WTC11 (cell line): ENCODE measurements at regions not wholly inside any gene's neighbourhood (a gene's known extent, or its start where the extent isn't known, plus 50 kb on each side); places are given as distances from the start of the nearest gene placed in this dataset.

Source experiments
- ATAC-seq: fragments of 200-7000 bp; cut with Tn5 transposase; 2 replicates; pipeline ENCODE4 v1.10.0; 2021; ENCODE audit warnings: mild to moderate bottlenecking, moderate library complexity
- CTCF ChIA-PET: fragments of 300-600 bp; sonication (Branson Sonifier 250); formaldehyde crosslinking; loops from one replicate; lab custom pipeline; 2021; ENCODE audit warnings: antibody characterized with exemption; lab: Charles Lee
- POLR2A ChIA-PET: fragments of 350-600 bp; sonication (Branson Sonifier 250); formaldehyde crosslinking; loops from one replicate; lab custom pipeline; 2021; ENCODE audit warnings: antibody characterized with exemption; lab: Charles Lee
- DNase-seq: peaks from one replicate; pipeline ENCODE4 v3.0.0; 2021; ENCODE audit warnings: low spot score
- H3K27ac Mint-ChIP-seq: 2 replicates; pipeline ENCODE4 v1.8.0; 2021; ENCODE audit warnings: mixed read lengths
- H3K27me3 Mint-ChIP-seq: 2 replicates; pipeline ENCODE4 v1.8.0; 2021; ENCODE audit warnings: low read depth, mild to moderate bottlenecking, moderate library complexity, mixed read lengths
- H3K36me3 Mint-ChIP-seq: 2 replicates; pipeline ENCODE4 v1.8.0; 2021; ENCODE audit warnings: mixed read lengths
- H3K4me1 Mint-ChIP-seq: 2 replicates; pipeline ENCODE4 v1.8.0; 2022; ENCODE audit warnings: mixed read lengths
- H3K4me3 Mint-ChIP-seq: 2 replicates; pipeline ENCODE4 v1.8.0; 2021; ENCODE audit warnings: mild to moderate bottlenecking, moderate library complexity, mixed read lengths
- H3K9me3 Mint-ChIP-seq: 2 replicates; pipeline ENCODE4 v1.8.0; 2021; ENCODE audit warnings: mixed read lengths
- AR ChIP-seq: fragments of 250-450 bp; sonication (Bioruptor Pico); IDR thresholded peaks from 2 replicates; pipeline ENCODE4 v1.9.0; 2021; ENCODE audit warnings: mild to moderate bottlenecking
- ARID4B ChIP-seq: sonication (generic); formaldehyde crosslinking; IDR thresholded peaks from 2 replicates; pipeline ENCODE4 v1.8.0; 2023; ENCODE audit warnings: missing genetic modification reagents, mild to moderate bottlenecking, borderline replicate concordance
- FOXJ3 ChIP-seq: sonication (generic); formaldehyde crosslinking; IDR thresholded peaks from 2 replicates; pipeline ENCODE4 v1.9.0; 2021; ENCODE audit warnings: missing genetic modification reagents, mild to moderate bottlenecking, borderline replicate concordance
- IRF1 ChIP-seq: sonication (generic); formaldehyde crosslinking; IDR thresholded peaks from 2 replicates; pipeline ENCODE4 v1.8.0; 2023; ENCODE audit warnings: missing genetic modification reagents
- IRF2 ChIP-seq: sonication (generic); formaldehyde crosslinking; IDR thresholded peaks from 2 replicates; pipeline ENCODE4 v1.8.0; 2022; ENCODE audit warnings: low read depth, missing genetic modification reagents, borderline replicate concordance
- NFE2L1 ChIP-seq: sonication (generic); formaldehyde crosslinking; IDR thresholded peaks from 2 replicates; pipeline ENCODE4 v1.8.1; 2023; ENCODE audit warnings: missing genetic modification reagents
- NFYB ChIP-seq: sonication (generic); formaldehyde crosslinking; conservative IDR thresholded peaks from 2 replicates; pipeline ENCODE4 v1.8.0; 2022; ENCODE audit warnings: low read depth, missing genetic modification reagents
- NR2C2 ChIP-seq: sonication (generic); formaldehyde crosslinking; IDR thresholded peaks from 2 replicates; pipeline ENCODE4 v1.8.0; 2022; ENCODE audit warnings: mild to moderate bottlenecking, missing genetic modification reagents
- USF1 ChIP-seq: sonication (generic); formaldehyde crosslinking; IDR thresholded peaks from 2 replicates; pipeline ENCODE4 v1.8.0; 2022; ENCODE audit warnings: mild to moderate bottlenecking, missing genetic modification reagents
- ZNF121 ChIP-seq: sonication (generic); formaldehyde crosslinking; IDR thresholded peaks from 2 replicates; pipeline ENCODE4 v1.8.0; 2023; ENCODE audit warnings: missing genetic modification reagents
- ZNF138 ChIP-seq: sonication (generic); formaldehyde crosslinking; conservative IDR thresholded peaks from 2 replicates; pipeline ENCODE4 v1.8.1; 2022; ENCODE audit warnings: mild to moderate bottlenecking, moderate library complexity, missing genetic modification reagents
- ZNF317 ChIP-seq: sonication (generic); formaldehyde crosslinking; IDR thresholded peaks from 2 replicates; pipeline ENCODE4 v1.8.1; 2023; ENCODE audit warnings: low read depth, mild to moderate bottlenecking, moderate library complexity, missing genetic modification reagents, borderline replicate concordance
- ZNF423 ChIP-seq: fragments of 250-450 bp; sonication (Bioruptor Pico); IDR thresholded peaks from 2 replicates; pipeline ENCODE4 v2.1.2; 2022; ENCODE audit warnings: mild to moderate bottlenecking, moderate library complexity

DNA sequence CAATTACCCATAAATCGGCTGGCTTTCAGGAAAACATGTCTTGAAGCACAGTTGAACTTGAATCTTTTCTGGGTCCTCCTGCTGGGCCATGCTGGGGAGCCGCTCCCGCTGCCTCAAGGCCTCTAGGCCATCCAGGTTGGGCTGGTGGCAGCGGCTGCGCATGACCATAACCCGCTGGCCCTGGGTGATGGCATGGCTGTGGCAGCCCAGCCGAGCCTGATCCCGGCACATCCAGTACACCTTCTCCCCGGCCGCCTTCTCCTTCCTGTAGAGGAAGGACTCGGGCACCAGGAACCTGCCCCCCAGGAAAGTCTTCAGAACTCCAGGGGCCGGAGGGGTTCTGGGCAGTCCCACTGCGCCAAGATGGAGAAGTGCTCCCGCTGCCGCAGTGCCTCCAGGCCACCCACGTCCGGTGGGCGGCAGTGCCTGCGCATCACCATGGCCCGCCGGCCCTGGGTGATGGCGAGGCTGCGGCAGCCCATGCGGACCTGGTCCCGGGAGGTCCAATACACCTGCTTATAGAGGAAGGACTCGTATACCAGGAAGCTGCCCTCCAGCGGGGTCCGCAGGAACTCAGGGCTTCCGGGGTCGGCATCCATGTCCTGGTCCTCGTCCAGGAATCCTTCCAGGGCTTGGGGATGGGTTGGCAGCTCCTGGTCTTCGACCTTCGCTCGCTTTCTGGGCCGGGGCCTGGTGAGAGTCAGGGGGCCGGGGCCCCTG is 84.3 kb upstream of the FXR1 start:
- CTCF ChIA-PET, result no interaction called here
- no peaks in the 10 kb centered on the region for H3K9me3 Mint-ChIP-seq

GRCh38 chr3:180828723-180829408 is 83.6 kb upstream of the FXR1 start:
- ChIA-PET POLR2A (no interaction called here), CTCF (no interaction called here)
- TF ChIP-seq AR (no peak), ZNF317 (CRISPR knock-in tag) (no peak), NFE2L1 (CRISPR knock-in tag) (no peak), IRF1 (CRISPR knock-in tag) (no peak), NR2C2 (CRISPR knock-in tag) (no peak), ZNF138 (no peak), ARID4B (CRISPR knock-in tag) (no peak), FOXJ3 (no peak), ZNF423 (no peak), USF1 (CRISPR knock-in tag) (no peak), NFYB (no peak)
- ATAC-seq, result no peak
- H3K4me1 Mint-ChIP-seq, result no peaks in the 10 kb centered on the region
- no peaks in the 10 kb centered on the region for H3K27me3 Mint-ChIP-seq
- H3K36me3 Mint-ChIP-seq, result no peaks in the 10 kb centered on the region
- no peak for DNase-seq
- no peaks in the 10 kb centered on the region for H3K9me3 Mint-ChIP-seq
- H3K27ac Mint-ChIP-seq, result no peak overlapping the region
- H3K4me3 Mint-ChIP-seq, result no peak overlapping the region

More for the DNA sequence above, 84.3 kb upstream of the FXR1 start:
- H3K4me3 Mint-ChIP-seq, result no peak overlapping the region
- no peak for TF ChIP-seq IRF2 (CRISPR knock-in tag)
- no peak for TF ChIP-seq IRF1 (CRISPR knock-in tag)
- TF ChIP-seq ZNF121 (CRISPR knock-in tag), result no peak
- TF ChIP-seq, all 79 proteins: peak for 0
- ATAC-seq, result no peak
- H3K27ac Mint-ChIP-seq, result no peak overlapping the region
- no peaks in the 10 kb centered on the region for H3K36me3 Mint-ChIP-seq
- no peaks in the 10 kb centered on the region for H3K27me3 Mint-ChIP-seq
- no peaks in the 10 kb centered on the region for H3K4me1 Mint-ChIP-seq
- POLR2A ChIA-PET, result no interaction called here
- DNase-seq, result no peak
